HCT116 (cell line): ENCODE measurements at regions not wholly inside any gene's neighbourhood (a gene's known extent, or its start where the extent isn't known, plus 50 kb on each side); places are given as distances from the start of the nearest gene placed in this dataset.

Experiments
- ATAC-seq: fragments of 200-7000 bp; cut with Tn5 transposase; 2 replicates; pipeline ENCODE4 v1.9.1; 2020; ENCODE audit warnings: mild to moderate bottlenecking, moderate library complexity
- BruUV-seq: library from RNA; stranded (reverse); fragments of 400-500 nt; replicated peaks from 2 replicates; lab custom pipeline; 2021; lab: Mats Ljungman, UMichigan
- CTCF ChIA-PET: fragments of 300-600 bp; sonication (Branson Sonifier 250); formaldehyde crosslinking; loops from one replicate; lab custom pipeline; 2021; ENCODE audit warnings: antibody characterized with exemption; lab: Charles Lee
- POLR2A ChIA-PET: fragments of 300-600, 350-600 bp; sonication (Branson Sonifier 250); formaldehyde crosslinking; loops from one replicate; lab custom pipeline; 2021; ENCODE audit warnings: antibody characterized with exemption; lab: Charles Lee
- RAD21 ChIA-PET, 2 experiments: fragments of 300-600 bp; sonication (Branson Sonifier 250); formaldehyde crosslinking; loops; one replicate each; lab custom pipeline; 2023; ENCODE audit warnings: low total read pairs in 2 of 2; ENCODE audit not compliant: uncharacterized antibody in 2 of 2, unreplicated experiment in 2 of 2, low non-redundant PET in 1 of 2; lab: Charles Lee
- DNase-seq: peaks from one replicate; pipeline ENCODE4 v3.0.0-alpha.2; 2010; ENCODE audit warnings: low read depth, low spot score
- H2AFZ ChIP-seq: fragments of 200-600 bp; shearing (Covaris generic), sonication (generic); 2 replicates; pipeline ENCODE4 v1.6.1; 2017; ENCODE audit warnings: low read depth, mixed run types, mixed read lengths, antibody characterized with exemption, low read length; ENCODE audit not compliant: poor library complexity, severe bottlenecking
- H3K27ac ChIP-seq: 2 replicates; pipeline ENCODE4 v1.5.1; 2012; ENCODE audit warnings: low read depth, low read length
- H3K27me3 ChIP-seq: fragments of 200-600 bp; sonication (generic); 2 replicates; pipeline ENCODE4 v1.6.1; 2016; ENCODE audit warnings: mixed run types, low read length, mixed read lengths; ENCODE audit not compliant: insufficient read depth
- H3K36me3 ChIP-seq, 2 experiments: fragments of 200-500 bp in 1 of 2; fragments of 200-600 bp in 1 of 2; sonication (Bioruptor generic) in 1 of 2; sonication (generic) in 1 of 2; 2 replicates each; pipeline versions ENCODE4 v1.5.1 to v1.6.1; 2014 to 2016; ENCODE audit warnings: low read length in 2 of 2, inconsistent platforms in 1 of 2, mixed read lengths in 1 of 2, mixed run types in 1 of 2; ENCODE audit not compliant: insufficient read depth in 2 of 2, control insufficient read depth in 1 of 2
- H3K4me1 ChIP-seq, 2 experiments: fragments of 200-600 bp in 1 of 2; sonication (generic) in 1 of 2; 2 replicates each; pipeline versions ENCODE4 v1.5.1 to v1.6.1; 2012 to 2017; ENCODE audit warnings: low read length in 2 of 2, inconsistent platforms in 1 of 2, mild to moderate bottlenecking in 1 of 2, mixed read lengths in 1 of 2, mixed run types in 1 of 2, moderate library complexity in 1 of 2; ENCODE audit not compliant: insufficient read depth in 2 of 2, control insufficient read depth in 1 of 2
- H3K4me2 ChIP-seq: fragments of 200-600 bp; sonication (generic); 2 replicates; pipeline ENCODE4 v1.6.1; 2017; ENCODE audit warnings: mixed run types, low read length, mixed read lengths
- H3K4me3 ChIP-seq, 2 experiments: fragments of 200-600 bp in 1 of 2; sonication (generic) in 1 of 2; replicated peaks in 1 of 2; 2 replicates each; pipeline ENCODE4 v1.5.1; 2011 to 2016; ENCODE audit warnings: low read length in 2 of 2, control low read depth in 1 of 2, low read depth in 1 of 2, mild to moderate bottlenecking in 1 of 2, mixed read lengths in 1 of 2, mixed run types in 1 of 2
- H3K79me2 ChIP-seq: fragments of 200-600 bp; sonication (generic); 2 replicates; pipeline ENCODE4 v1.6.1; 2017; ENCODE audit warnings: mild to moderate bottlenecking, mixed run types, low read length, moderate library complexity, mixed read lengths; ENCODE audit not compliant: insufficient read depth
- H3K9ac ChIP-seq: fragments of 200-600 bp; sonication (generic); 2 replicates; pipeline ENCODE4 v1.6.1; 2016; ENCODE audit warnings: low read length, mixed read lengths
- H3K9me2 ChIP-seq: fragments of 200-600 bp; sonication (generic), shearing (Covaris generic); 2 replicates; pipeline ENCODE4 v1.6.1; 2017; ENCODE audit warnings: mixed run types, mild to moderate bottlenecking, moderate library complexity; ENCODE audit not compliant: insufficient read depth
- H3K9me3 ChIP-seq, 2 experiments: fragments of 200-500 bp in 1 of 2; fragments of 200-600 bp in 1 of 2; sonication (Bioruptor generic) in 1 of 2; sonication (generic) in 1 of 2; 2 replicates each; pipeline ENCODE4 v1.6.1; 2014 to 2017; ENCODE audit warnings: low read length in 2 of 2, mixed read lengths in 2 of 2, inconsistent platforms in 1 of 2, low read depth in 1 of 2, mild to moderate bottlenecking in 1 of 2, mixed run types in 1 of 2, moderate library complexity in 1 of 2; ENCODE audit not compliant: control insufficient read depth in 1 of 2, insufficient read depth in 1 of 2
- H4K20me1 ChIP-seq: fragments of 200-600 bp; sonication (generic), shearing (Covaris generic); 2 replicates; pipeline ENCODE4 v1.6.1; 2017; ENCODE audit warnings: mixed run types, mild to moderate bottlenecking, moderate library complexity; ENCODE audit not compliant: insufficient read depth
- CBX3 ChIP-seq: IDR thresholded peaks from 2 replicates; pipeline ENCODE4 v1.6.1; 2012; ENCODE audit warnings: low read depth
- ELF1 ChIP-seq: IDR thresholded peaks from 2 replicates; pipeline ENCODE4 v1.6.1; 2012; ENCODE audit warnings: low read depth, borderline replicate concordance
- EZH2 ChIP-seq: fragments of 200-600 bp; sonication (generic); IDR thresholded peaks from 2 replicates; pipeline ENCODE4 v1.6.1; 2017; ENCODE audit warnings: antibody characterized with exemption, mixed run types
- FOSL1 ChIP-seq: IDR thresholded peaks from 2 replicates; pipeline ENCODE4 v1.6.1; 2012; ENCODE audit warnings: low read depth
- JUND ChIP-seq: IDR thresholded peaks from 2 replicates; pipeline ENCODE4 v1.6.1; 2012
- SP1 ChIP-seq: IDR thresholded peaks from 2 replicates; pipeline ENCODE4 v1.6.1; 2012; ENCODE audit warnings: low read depth
- TCF7L2 ChIP-seq: IDR thresholded peaks from 2 replicates; pipeline ENCODE4 v1.7.0; 2011; ENCODE audit warnings: borderline replicate concordance, inconsistent platforms; ENCODE audit not compliant: insufficient read depth, insufficient read length; ENCODE audit errors: extremely low read depth
- ZFX ChIP-seq: fragments of 450-650 bp; IDR thresholded peaks from 2 replicates; pipeline ENCODE4 v1.6.1; 2017
- ZNF274 ChIP-seq: fragments of 200-500 bp; sonication (Bioruptor generic); IDR thresholded peaks from 2 replicates; pipeline ENCODE4 v1.6.1; 2014; ENCODE audit warnings: mild to moderate bottlenecking, low read depth, low read length, inconsistent platforms
- intact Hi-C: fragments of 100-400 bp; cut with micrococcal nuclease; formaldehyde crosslinking; loops from 2 replicates; pipeline ENCODE4 v1.10.0; 2022
- TF ChIP-seq, protein P1 (sequence below): IDR thresholded peaks from 2 replicates; pipeline ENCODE4 v1.6.1; 2012; ENCODE audit warnings: low read depth
- TF ChIP-seq, protein P2 (sequence below), 3 experiments: fragments of 200-600 bp in 1 of 3; sonication (generic) in 1 of 3; IDR thresholded peaks in 2 of 3; conservative IDR thresholded peaks in 1 of 3; 2 replicates each; pipeline ENCODE4 v1.5.1; 2012 to 2017; ENCODE audit warnings: low read depth in 2 of 3, low read length in 2 of 3, antibody characterized with exemption in 1 of 3, borderline replicate concordance in 1 of 3, control low read depth in 1 of 3, mild to moderate bottlenecking in 1 of 3, mixed read lengths in 1 of 3, mixed run types in 1 of 3, moderate library complexity in 1 of 3; ENCODE audit not compliant: insufficient read depth in 1 of 3
- TF ChIP-seq, protein P3 (sequence below): IDR thresholded peaks from 2 replicates; pipeline ENCODE4 v1.6.1; 2012

DNA sequence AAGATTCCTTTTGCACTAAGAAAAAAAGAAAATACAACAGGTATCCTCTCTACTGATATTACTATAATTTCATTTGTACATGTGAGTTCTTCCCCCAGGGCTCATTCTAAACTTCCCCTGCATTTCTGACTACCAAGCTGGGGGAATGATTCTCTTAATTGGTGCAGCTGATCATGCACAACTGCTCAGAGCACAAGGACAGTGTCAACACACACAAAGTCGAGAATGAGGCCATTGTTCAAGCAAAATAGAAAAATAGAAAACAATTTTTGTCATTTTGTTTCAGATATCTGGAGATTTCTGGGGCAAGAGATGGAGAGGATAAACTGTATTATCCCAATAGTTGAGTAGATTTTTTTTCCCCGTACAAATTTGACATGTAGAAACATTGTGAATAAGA is 236.3 kb downstream of the HAO1 start:
- BruUV-seq: no TSS peak
- ChIA-PET CTCF (no interaction called here), RAD21 (no interaction called here), POLR2A (no interaction called here)
- intact Hi-C loops: no loop called here
- ATAC-seq (no peak), DNase-seq (no peak)
- TF ChIP-seq ZFX: no peak
- TF ChIP-seq CBX3: no peak
- TF ChIP-seq FOSL1: no peak
- no peak for TF ChIP-seq TCF7L2
- TF ChIP-seq, protein P1, sequence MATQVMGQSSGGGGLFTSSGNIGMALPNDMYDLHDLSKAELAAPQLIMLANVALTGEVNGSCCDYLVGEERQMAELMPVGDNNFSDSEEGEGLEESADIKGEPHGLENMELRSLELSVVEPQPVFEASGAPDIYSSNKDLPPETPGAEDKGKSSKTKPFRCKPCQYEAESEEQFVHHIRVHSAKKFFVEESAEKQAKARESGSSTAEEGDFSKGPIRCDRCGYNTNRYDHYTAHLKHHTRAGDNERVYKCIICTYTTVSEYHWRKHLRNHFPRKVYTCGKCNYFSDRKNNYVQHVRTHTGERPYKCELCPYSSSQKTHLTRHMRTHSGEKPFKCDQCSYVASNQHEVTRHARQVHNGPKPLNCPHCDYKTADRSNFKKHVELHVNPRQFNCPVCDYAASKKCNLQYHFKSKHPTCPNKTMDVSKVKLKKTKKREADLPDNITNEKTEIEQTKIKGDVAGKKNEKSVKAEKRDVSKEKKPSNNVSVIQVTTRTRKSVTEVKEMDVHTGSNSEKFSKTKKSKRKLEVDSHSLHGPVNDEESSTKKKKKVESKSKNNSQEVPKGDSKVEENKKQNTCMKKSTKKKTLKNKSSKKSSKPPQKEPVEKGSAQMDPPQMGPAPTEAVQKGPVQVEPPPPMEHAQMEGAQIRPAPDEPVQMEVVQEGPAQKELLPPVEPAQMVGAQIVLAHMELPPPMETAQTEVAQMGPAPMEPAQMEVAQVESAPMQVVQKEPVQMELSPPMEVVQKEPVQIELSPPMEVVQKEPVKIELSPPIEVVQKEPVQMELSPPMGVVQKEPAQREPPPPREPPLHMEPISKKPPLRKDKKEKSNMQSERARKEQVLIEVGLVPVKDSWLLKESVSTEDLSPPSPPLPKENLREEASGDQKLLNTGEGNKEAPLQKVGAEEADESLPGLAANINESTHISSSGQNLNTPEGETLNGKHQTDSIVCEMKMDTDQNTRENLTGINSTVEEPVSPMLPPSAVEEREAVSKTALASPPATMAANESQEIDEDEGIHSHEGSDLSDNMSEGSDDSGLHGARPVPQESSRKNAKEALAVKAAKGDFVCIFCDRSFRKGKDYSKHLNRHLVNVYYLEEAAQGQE: no peak
- no peak for TF ChIP-seq SP1
- no peak for TF ChIP-seq JUND
- TF ChIP-seq, protein P2, sequence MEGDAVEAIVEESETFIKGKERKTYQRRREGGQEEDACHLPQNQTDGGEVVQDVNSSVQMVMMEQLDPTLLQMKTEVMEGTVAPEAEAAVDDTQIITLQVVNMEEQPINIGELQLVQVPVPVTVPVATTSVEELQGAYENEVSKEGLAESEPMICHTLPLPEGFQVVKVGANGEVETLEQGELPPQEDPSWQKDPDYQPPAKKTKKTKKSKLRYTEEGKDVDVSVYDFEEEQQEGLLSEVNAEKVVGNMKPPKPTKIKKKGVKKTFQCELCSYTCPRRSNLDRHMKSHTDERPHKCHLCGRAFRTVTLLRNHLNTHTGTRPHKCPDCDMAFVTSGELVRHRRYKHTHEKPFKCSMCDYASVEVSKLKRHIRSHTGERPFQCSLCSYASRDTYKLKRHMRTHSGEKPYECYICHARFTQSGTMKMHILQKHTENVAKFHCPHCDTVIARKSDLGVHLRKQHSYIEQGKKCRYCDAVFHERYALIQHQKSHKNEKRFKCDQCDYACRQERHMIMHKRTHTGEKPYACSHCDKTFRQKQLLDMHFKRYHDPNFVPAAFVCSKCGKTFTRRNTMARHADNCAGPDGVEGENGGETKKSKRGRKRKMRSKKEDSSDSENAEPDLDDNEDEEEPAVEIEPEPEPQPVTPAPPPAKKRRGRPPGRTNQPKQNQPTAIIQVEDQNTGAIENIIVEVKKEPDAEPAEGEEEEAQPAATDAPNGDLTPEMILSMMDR (IDR thresholded peaks at IDR 0.05 in 2 of 3, conservative IDR thresholded peaks at IDR 0.05 in 1 of 3; ENCODE audit: borderline replicate concordance in 1 of 3, insufficient read depth in 1 of 3, low read depth in 2 of 3, low read length in 2 of 3): no peak
- no peak for TF ChIP-seq EZH2
- TF ChIP-seq, protein P3, sequence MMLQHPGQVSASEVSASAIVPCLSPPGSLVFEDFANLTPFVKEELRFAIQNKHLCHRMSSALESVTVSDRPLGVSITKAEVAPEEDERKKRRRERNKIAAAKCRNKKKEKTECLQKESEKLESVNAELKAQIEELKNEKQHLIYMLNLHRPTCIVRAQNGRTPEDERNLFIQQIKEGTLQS: no peak
- TF ChIP-seq ELF1: no peak
- no peak for TF ChIP-seq ZNF274
- no peaks in the 10 kb centered on the region for H3K4me1 ChIP-seq
- H3K27me3 ChIP-seq: no peaks in the 10 kb centered on the region
- no peak overlapping the region for H3K4me2 ChIP-seq
- no peaks in the 10 kb centered on the region for H3K79me2 ChIP-seq
- H3K4me3 ChIP-seq: no peak overlapping the region
- peaks cover 0 to 6% of the 10 kb centered on the region in 2 experiments; a peak in 2 of 4 replicates for H3K9me3 ChIP-seq
- no peak overlapping the region for H3K27ac ChIP-seq
- H4K20me1 ChIP-seq: no peaks in the 10 kb centered on the region
- no peaks in the 10 kb centered on the region for H3K9me2 ChIP-seq
- H3K9ac ChIP-seq: no peak overlapping the region
- H3K36me3 ChIP-seq: no peaks in the 10 kb centered on the region
- no peak overlapping the region for H2AFZ ChIP-seq
